Skeletal muscle tissue (tissue), 3 donors: ENCODE measurements at regions not wholly inside any gene's neighbourhood (a gene's known extent, or its start where the extent isn't known, plus 50 kb on each side); places are given as distances from the start of the nearest gene placed in this dataset.

Source experiments
- H3K27ac ChIP-seq: one replicate; pipeline ENCODE4 v1.7.0; 2013; ENCODE audit warnings: mild to moderate bottlenecking, low read depth, low read length, inconsistent platforms
- H3K27me3 ChIP-seq, 3 donors: one replicate each; pipeline ENCODE4 v1.7.0; 2013; ENCODE audit warnings: low read length in 3 of 3; ENCODE audit not compliant: control insufficient read depth in 3 of 3, insufficient read depth in 3 of 3
- H3K36me3 ChIP-seq, 3 donors: one replicate each; pipeline ENCODE4 v1.7.0; 2013; ENCODE audit warnings: low read length in 3 of 3; ENCODE audit not compliant: control insufficient read depth in 3 of 3, insufficient read depth in 3 of 3
- H3K4me1 ChIP-seq, 3 donors: one replicate each; pipeline ENCODE4 v1.7.0; 2013; ENCODE audit warnings: low read length in 3 of 3, mild to moderate bottlenecking in 3 of 3; ENCODE audit not compliant: control insufficient read depth in 3 of 3, insufficient read depth in 3 of 3
- H3K4me3 ChIP-seq, 3 donors: one replicate each; pipeline ENCODE4 v1.7.0; 2013; ENCODE audit warnings: low read length in 3 of 3
- H3K9ac ChIP-seq, 3 donors: one replicate each; pipeline ENCODE4 v1.7.0; 2013; ENCODE audit warnings: low read length in 3 of 3, mild to moderate bottlenecking in 3 of 3, moderate library complexity in 2 of 3, low read depth in 1 of 3
- H3K9me3 ChIP-seq, 3 donors: one replicate each; pipeline ENCODE4 v1.7.0; 2013; ENCODE audit warnings: low read length in 3 of 3; ENCODE audit not compliant: control insufficient read depth in 3 of 3
- donor health status: Osteomylitis.

- Histone ChIP-seq H3K4me3 (no peak overlapping the region), H3K9ac (no peak overlapping the region), H3K27ac (no peak overlapping the region), H3K27me3 (peaks cover 4 to 49% (median 10%) of the 10 kb centered on the region in 3 donors), H3K36me3 (no peaks in the 10 kb centered on the region), H3K4me1 (no peaks in the 10 kb centered on the region), H3K9me3 (no peaks in the 10 kb centered on the region)
Measured at GRCh38 chr22:47370448-47371262, 608.2 kb downstream of the TBC1D22A start.

- Histone ChIP-seq H3K4me1 (no peaks in the 10 kb centered on the region), H3K9me3 (peaks cover 0 to 1% (median 0%) of the 10 kb centered on the region in 3 donors), H3K36me3 (no peaks in the 10 kb centered on the region), H3K27me3 (peaks cover under 1 to 40% (median 5%) of the 10 kb centered on the region in 3 donors), H3K9ac (no peak overlapping the region), H3K4me3 (no peak overlapping the region), H3K27ac (no peak overlapping the region)
Measured at GRCh38 chr22:47369431-47370015, 607.1 kb downstream of the TBC1D22A start.

GRCh38 chr22:47369020-47369419 lies 606.6 kb downstream of the TBC1D22A start:
- Histone ChIP-seq H3K4me1 (no peaks in the 10 kb centered on the region), H3K27ac (no peak overlapping the region), H3K27me3 (peaks cover 0 to 35% (median 3%) of the 10 kb centered on the region in 3 donors), H3K4me3 (no peak overlapping the region), H3K9me3 (peaks cover 0 to 3% (median 0%) of the 10 kb centered on the region in 3 donors), H3K36me3 (no peaks in the 10 kb centered on the region), H3K9ac (no peak overlapping the region)

GRCh38 chr22:47367993-47368945 lies 605.8 kb downstream of the TBC1D22A start:
- H3K9ac ChIP-seq: no peak overlapping the region
- H3K4me3 ChIP-seq: no peak overlapping the region
- peaks cover 0 to 31% (median 0%) of the 10 kb centered on the region in 3 donors for H3K27me3 ChIP-seq
- H3K4me1 ChIP-seq: no peaks in the 10 kb centered on the region
- no peak overlapping the region for H3K27ac ChIP-seq
- peaks cover 0 to 3% (median 0%) of the 10 kb centered on the region in 3 donors for H3K9me3 ChIP-seq
- no peaks in the 10 kb centered on the region for H3K36me3 ChIP-seq

- peaks cover 0 to 3% (median 0%) of the 10 kb centered on the region in 3 donors for H3K9me3 ChIP-seq
- H3K4me3 ChIP-seq: no peak overlapping the region
- H3K27me3 ChIP-seq: peaks cover 0 to 24% (median 0%) of the 10 kb centered on the region in 3 donors
- no peak overlapping the region for H3K27ac ChIP-seq
- H3K4me1 ChIP-seq: no peaks in the 10 kb centered on the region
- no peaks in the 10 kb centered on the region for H3K36me3 ChIP-seq
- no peak overlapping the region for H3K9ac ChIP-seq
Measured at GRCh38 chr22:47367107-47367690, 604.7 kb downstream of the TBC1D22A start.

GRCh38 chr22:47366026-47366767 lies 603.7 kb downstream of the TBC1D22A start:
- H3K4me3 ChIP-seq: no peak overlapping the region
- peaks cover 0 to 15% (median 0%) of the 10 kb centered on the region in 3 donors for H3K27me3 ChIP-seq
- H3K4me1 ChIP-seq: no peaks in the 10 kb centered on the region
- H3K9ac ChIP-seq: no peak overlapping the region
- no peak overlapping the region for H3K27ac ChIP-seq
- H3K36me3 ChIP-seq: no peaks in the 10 kb centered on the region
- H3K9me3 ChIP-seq: peaks cover 0 to 3% (median 2%) of the 10 kb centered on the region in 3 donors

DNA sequence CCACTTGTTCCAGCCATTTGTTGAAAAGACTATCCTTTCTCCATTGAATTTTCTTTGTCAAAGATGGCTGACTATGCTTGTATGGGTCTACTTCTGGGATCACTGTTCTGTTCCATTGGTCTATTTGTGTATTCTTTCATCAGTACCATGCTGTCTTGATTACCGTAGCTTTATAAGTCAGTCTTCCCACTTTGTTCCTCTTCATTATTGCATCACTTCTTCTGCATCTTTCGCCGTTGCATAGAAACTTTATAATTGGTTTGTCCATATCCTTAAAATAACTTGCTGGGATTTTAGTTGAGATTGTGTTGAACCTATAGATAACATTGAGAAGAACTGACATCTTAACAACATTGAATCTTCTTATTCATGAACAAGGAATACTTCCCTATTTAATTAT lies 598.8 kb downstream of the TBC1D22A start:
- Histone ChIP-seq H3K36me3 (no peaks in the 10 kb centered on the region), H3K27me3 (peaks cover 0 to 12% (median 0%) of the 10 kb centered on the region in 3 donors), H3K4me1 (no peaks in the 10 kb centered on the region), H3K9ac (no peak overlapping the region), H3K27ac (no peak overlapping the region), H3K9me3 (peaks cover 0 to 3% (median 3%) of the 10 kb centered on the region in 3 donors), H3K4me3 (no peak overlapping the region)

DNA sequence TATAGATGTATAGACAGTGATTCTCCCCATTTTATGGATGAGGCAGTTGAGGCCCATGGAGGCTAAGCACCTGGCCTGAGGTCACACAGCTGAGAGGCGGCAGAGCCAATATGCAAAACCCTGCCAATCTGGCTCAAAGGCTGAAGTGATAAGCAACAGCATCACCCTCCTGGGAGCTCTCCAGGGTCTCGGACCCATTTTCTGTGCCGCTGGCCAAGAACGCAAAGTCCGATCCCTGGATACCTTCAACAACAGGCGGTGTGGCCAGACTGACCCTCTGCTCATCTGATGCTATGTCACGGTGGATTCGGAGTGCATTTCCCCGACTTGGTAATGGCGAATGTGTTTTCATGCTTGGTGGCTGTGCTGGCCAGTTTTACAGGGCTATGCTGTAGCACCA lies 595.0 kb downstream of the TBC1D22A start:
- Histone ChIP-seq H3K4me1 (no peaks in the 10 kb centered on the region), H3K27ac (no peak overlapping the region), H3K4me3 (no peak overlapping the region), H3K27me3 (peaks cover 0 to 29% (median 6%) of the 10 kb centered on the region in 3 donors), H3K9me3 (peaks cover 0 to 3% (median 0%) of the 10 kb centered on the region in 3 donors), H3K9ac (no peak overlapping the region), H3K36me3 (no peaks in the 10 kb centered on the region)

DNA sequence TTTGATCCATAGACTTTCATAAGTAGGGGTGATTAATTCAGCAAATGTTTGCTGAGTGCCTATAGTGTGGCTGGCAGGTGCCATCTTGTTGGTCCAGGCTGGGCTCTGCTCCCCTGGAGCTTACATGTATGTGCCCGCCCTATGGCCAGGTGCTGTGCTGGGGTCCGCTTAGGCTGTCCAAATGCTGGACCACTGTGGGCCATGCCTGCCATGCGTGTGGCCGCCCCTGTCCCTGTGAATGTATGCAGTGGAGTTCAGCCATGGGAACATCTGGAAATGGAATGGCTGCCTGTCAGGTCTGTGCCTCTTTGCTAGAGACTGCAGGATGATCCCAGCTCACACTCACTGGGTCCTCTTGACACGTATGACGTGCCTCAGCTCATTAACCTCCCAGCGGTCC lies 594.6 kb downstream of the TBC1D22A start:
- H3K4me1 ChIP-seq: no peaks in the 10 kb centered on the region
- H3K9ac ChIP-seq: no peak overlapping the region
- H3K36me3 ChIP-seq: no peaks in the 10 kb centered on the region
- no peak overlapping the region for H3K4me3 ChIP-seq
- no peak overlapping the region for H3K27ac ChIP-seq
- peaks cover 0 to 3% (median 0%) of the 10 kb centered on the region in 3 donors for H3K9me3 ChIP-seq
- peaks cover 0 to 30% (median 6%) of the 10 kb centered on the region in 3 donors for H3K27me3 ChIP-seq
